ENCODE measurements at regions not wholly inside any gene's neighbourhood (a gene's known extent, or its start where the extent isn't known, plus 50 kb on each side); places are given as distances from the start of the nearest gene placed in this dataset.
"Not testable (repeated sequence)": the region's sequence is repeated elsewhere in the genome, so short reads cannot be mapped to it uniquely, and the experiment has no call there.

GRCh38 chr4:67328393-67328792 lies 216.9 kb downstream of the CENPC start:
- DNase-seq: no peak

GRCh38 chr4:67328018-67328278 lies 217.4 kb downstream of the CENPC start:
- DNase-seq: no peak

DNA sequence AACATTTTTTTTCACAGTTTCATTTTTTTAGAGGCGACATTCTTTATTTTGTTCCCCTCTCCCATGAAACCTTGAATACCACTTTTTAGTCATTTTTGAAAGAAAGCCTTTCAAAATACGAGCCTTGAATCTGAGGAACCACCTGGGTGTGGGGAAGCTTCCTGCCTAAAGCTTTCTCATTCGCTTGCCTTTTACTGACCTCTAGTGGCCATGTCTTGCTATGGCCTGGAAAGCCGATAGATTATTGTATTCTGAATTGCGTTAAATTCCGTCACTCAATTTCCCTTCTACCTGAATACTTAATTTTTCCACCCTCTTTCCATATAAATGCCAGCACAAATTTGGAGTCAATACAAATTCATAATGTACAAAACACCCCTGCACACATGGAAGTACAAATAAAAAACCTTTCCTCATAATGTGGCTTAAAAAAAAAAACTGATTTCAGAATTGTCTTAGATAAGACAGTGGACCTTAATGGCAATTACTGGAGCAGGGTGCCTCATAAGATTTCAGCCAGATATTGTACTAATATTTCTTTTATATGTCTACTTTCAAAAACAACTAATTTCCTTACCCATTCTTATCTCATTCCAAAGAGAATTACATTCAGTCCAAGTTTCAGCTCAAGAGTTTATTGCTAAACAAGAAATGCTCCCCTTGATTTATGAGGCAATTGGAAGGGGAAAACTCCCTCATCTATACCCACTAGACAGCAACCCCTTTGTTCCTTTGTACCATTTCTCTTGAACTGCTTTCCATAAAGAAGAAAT lies 217.9 kb downstream of the CENPC start:
- DNase-seq: peak; percentile 37

- no peak for DNase-seq
Observed at GRCh38 chr4:67325791-67326190, 219.5 kb downstream of the CENPC start.

GRCh38 chr4:67320645-67321044 lies 224.7 kb downstream of the CENPC start:
- no peak for DNase-seq

- not testable (repeated sequence) for DNase-seq
Observed at GRCh38 chr4:67319607-67320006, 225.7 kb downstream of the CENPC start.

GRCh38 chr4:67300497-67301185 lies 244.7 kb downstream of the CENPC start:
- DNase-seq: not testable (repeated sequence)

- DNase-seq: no peak
Observed at GRCh38 chr4:67292636-67293035, 252.7 kb downstream of the CENPC start.

GRCh38 chr4:67292045-67292444 lies 253.3 kb downstream of the CENPC start:
- no peak for DNase-seq

DNA sequence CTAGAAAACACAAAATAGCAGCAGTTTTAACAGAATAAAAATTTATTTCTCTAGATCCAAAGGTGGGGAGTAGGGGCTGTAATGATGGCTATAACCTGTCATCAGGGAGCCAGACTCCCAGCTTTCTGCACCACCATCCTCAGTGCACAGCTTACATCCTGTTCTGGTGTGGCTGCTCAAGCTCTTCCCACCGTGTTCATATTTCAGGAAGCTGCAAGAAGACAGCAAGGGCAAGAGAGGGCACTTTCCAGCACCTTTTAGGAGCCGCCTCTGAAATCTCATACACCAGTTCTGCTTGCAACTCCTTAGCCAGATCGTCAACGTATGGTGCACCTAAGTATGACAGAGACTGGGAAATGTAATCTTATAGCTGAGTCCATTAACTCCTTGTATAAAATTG lies 253.7 kb downstream of the CENPC start:
- no peak for DNase-seq

DNA sequence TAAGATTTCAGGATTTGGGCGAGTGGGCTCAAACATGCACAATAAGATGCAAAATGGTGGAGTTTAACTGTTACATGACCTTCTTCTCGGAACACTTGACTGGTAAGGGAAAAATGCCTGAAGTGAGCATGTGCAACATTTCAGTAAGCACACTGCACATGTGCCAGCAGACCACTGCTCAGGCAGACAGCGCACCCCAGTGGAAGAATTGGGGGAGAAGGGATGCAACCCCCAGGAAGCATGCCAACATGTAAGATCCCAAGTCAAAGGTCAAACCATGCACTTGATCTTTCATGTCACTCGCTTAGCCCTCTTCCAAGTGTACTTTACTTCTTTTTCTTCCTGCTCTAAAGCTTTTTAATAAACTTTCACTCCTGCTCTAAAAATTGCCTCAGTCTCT lies 256.3 kb downstream of the CENPC start:
- no peak for DNase-seq

DNA sequence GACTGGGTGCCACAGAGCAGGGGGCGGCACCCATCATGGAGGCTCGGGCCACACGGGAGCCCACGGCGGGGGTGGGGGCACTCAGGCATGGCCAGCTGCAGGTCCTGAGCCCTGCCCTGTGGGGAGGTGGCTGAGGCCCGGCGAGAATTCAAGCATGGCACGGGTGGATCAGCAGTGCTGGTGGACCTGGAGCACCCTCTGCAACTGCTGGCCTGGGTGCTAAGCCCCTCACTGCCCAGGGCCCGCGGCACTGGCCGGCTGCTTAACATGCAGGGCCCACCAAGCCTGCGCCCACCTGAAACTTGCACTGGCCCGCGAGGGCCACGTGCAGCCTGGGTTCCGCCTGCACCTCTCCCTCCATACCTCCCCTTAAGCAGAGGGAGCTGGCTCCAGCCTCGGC lies 258.6 kb downstream of the CENPC start:
- DNase-seq: no peak

GRCh38 chr4:67282749-67283148 lies 262.6 kb downstream of the CENPC start:
- no peak for DNase-seq

DNA sequence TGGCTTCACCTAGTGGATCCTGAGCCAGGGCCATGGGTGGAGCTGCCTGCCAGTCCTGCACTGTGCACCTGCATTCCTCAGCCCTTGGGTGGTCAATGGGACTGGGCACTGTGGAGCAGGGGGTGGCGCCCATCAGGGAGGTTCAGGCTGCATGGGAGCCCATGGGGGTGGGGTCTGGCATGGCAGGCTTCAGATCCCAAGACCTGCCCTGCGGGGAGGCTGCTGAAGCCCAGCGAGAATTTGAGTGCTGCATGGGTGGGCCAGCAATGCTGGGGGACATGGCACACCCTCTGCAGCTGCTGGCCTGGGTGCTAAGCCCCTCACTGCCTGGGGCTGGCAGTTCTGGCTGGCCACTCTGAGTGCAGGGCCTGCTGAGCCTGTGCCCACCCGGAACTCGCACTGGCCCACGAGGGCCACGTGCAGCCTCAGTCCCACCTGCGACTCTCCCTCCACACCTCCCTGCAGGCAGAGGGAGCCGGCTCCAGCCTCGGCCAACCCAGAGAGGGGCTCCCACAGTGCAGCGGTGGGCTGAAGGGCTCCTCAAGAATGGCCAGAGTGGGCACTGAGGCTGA lies 270.0 kb downstream of the CENPC start:
- no peak for DNase-seq

DNA sequence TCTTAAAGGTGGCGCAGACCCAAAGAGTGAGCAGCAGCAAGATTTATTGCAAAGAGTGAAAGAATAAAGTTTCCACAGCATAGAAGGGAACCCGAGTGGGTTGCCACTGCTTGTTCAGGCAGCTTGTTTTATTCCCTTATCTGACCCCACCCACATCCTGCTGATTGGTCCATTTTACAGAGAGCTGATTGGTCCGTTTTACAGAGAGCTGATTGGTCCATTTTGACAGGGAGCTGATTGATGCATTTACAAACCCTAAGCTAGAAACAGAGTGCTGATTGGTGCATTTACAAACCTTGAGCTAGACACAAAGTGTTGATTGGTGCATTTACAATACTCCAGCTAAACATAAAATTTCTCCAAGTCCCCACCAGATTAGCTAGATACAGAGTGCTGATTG lies 270.6 kb downstream of the CENPC start:
- DNase-seq: not testable (repeated sequence)

- no peak for DNase-seq
Observed at GRCh38 chr4:67273666-67274065, 271.6 kb downstream of the CENPC start.

GRCh38 chr4:67261971-67262370 lies 283.3 kb downstream of the CENPC start:
- DNase-seq: no peak

DNA sequence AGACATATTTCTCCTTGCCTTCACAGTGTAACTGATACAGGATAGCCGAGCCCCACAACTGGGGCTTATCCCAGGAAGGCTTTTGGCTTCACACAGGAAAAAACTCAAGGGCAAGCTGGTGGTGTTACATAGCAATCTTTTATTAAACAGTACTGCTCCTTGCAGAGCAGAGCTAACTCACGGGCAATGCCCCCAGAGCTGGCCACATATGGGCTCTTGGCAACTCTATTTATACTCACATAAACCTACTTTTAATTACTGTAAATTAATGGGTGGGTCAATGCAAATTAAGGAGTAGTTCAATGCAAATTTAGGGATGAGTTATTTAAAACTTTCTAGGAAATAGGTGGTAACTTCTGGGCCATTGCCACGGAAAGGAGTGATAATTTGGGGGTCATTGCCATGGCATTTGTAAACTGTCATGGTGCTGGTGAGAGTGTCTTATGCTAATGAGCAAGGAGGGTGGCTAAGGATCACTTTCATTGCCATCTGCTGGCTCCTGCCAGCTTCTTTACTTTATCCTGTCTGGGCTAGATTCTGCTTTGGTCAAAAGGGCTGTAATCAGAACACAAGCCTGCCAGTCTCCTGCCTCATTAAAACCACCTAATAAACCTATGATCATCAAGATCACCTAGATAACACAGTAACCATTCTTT lies 288.8 kb downstream of the CENPC start:
- DNase-seq: no peak

DNA sequence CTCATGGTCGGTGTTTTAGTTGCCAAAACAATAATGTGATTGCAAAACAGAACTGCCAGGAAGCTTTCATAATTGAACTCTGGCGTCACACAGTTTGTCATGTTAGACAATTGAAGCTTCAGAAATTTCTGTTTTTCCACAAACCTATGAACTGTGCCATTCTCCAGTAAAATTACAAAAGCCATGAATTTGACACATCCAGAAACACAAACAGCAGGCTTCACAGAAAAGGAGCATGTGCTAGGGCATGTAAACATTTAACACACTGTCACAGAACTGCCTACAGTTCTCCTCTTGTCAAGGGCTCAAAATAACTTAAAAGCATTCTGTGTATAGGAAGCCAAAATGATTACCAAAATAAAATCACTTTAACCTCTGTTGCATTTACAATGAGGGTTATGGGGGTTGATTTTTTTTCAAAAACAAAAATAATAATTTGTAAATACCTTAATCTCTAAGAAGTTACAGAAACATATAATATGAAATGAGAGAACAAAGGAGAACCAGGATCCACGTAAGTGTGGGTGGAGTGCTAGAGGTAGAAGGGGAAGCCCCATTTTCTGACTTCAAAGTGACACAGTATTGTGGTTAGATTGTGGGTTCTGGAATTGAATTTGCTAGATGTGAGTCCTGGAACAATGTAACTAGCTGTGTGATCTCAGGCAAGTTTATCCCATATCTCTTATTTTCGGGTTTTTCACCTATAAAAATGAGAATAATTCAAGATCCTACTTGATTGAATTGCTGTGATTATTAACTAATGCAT lies 295.0 kb downstream of the CENPC start:
- no peak for DNase-seq

DNA sequence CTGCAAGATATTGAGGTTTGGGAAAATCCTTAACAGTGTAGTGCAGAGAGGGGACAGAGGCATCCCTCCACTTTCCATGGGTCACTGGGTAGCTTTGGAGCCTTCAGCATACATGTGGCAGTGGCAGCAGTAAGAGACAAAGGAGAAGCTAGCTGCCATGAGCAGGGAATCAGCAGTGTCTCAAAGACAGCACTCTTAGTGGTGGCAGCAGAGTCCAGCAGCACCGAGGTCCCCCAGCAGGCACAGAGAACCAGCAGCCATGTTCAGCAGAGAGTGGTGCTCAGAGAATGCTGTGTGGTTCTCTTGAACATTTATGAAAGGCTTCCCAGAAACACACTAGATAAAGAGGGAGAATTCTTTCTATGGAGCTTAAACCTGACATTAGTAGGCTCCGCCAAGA lies 308.5 kb downstream of the CENPC start:
- no peak for DNase-seq

DNA sequence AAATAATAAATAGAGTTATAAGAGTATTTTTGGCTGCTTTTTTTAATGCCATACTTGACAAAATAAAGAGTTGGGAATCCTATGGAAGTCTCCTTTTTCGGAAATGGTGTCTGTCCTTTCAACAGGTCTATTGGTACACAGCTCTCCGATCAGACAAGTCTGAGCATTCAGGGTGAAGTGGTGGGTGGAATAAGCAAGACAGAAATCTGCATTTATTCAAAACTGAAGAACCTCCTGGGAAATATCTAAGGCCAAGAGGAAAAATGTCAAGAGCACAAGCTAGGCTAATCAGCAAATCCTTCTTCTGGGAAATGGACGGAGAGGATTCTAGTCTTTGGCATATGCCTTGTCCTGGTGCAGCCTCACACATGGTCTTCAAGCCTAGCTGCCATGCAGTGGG lies 309.0 kb downstream of the CENPC start:
- no peak for DNase-seq

GRCh38 chr4:67234296-67234695 lies 311.0 kb downstream of the CENPC start:
- DNase-seq: no peak

- no peak for DNase-seq
Observed at GRCh38 chr4:67229148-67229547, 316.2 kb downstream of the CENPC start.
